Endothelial cell of umbilical vein (primary cell): ENCODE measurements at regions not wholly inside any gene's neighbourhood (a gene's known extent, or its start where the extent isn't known, plus 50 kb on each side); places are given as distances from the start of the nearest gene placed in this dataset.

Source experiments
- BruUV-seq: library from RNA; stranded (reverse); fragments of 400-500 nt; replicated peaks from 2 replicates; lab custom pipeline; 2021; lab: Mats Ljungman, UMichigan
- CTCF ChIA-PET: fragments of 300-600, 350-600 bp; sonication (Branson Sonifier 250); formaldehyde crosslinking; loops from one replicate; lab custom pipeline; 2021; ENCODE audit warnings: antibody characterized with exemption, inconsistent platforms; lab: Charles Lee
- POLR2A ChIA-PET: fragments of 300-600, 350-600 bp; sonication (Branson Sonifier 250); formaldehyde crosslinking; loops from one replicate; lab custom pipeline; 2021; ENCODE audit warnings: antibody characterized with exemption, inconsistent platforms; lab: Charles Lee
- DNase-seq: peaks from one replicate; pipeline ENCODE4 v3.0.0-alpha.2; 2011; ENCODE audit warnings: low read depth, low spot score
- FAIRE-seq: peaks from 2 replicates; lab custom pipeline; 2011; peaks lifted over from hg19 to GRCh38; lab: Jason Lieb, UNC
- H2AFZ ChIP-seq: 2 replicates; pipeline ENCODE4 v1.6.0; 2012; ENCODE audit warnings: low read depth, low read length, control low read depth, inconsistent platforms
- H3K27ac ChIP-seq: 2 replicates; pipeline ENCODE4 v1.5.1; 2011; ENCODE audit warnings: low read depth, mild to moderate bottlenecking, control low read depth, low read length, moderate library complexity; ENCODE audit not compliant: insufficient read depth
- H3K27me3 ChIP-seq, 2 experiments: 2 replicates each; pipeline versions ENCODE4 v1.6.0 to v1.6.1; 2011; ENCODE audit warnings: low read length in 2 of 2, mixed read lengths in 1 of 2; ENCODE audit not compliant: control insufficient read depth in 2 of 2, insufficient read depth in 2 of 2
- H3K36me3 ChIP-seq, 2 experiments: 2 replicates in 1 of 2; 3 replicates in 1 of 2; pipeline ENCODE4 v1.5.1; 2011; ENCODE audit warnings: low read length in 2 of 2, mild to moderate bottlenecking in 1 of 2, moderate library complexity in 1 of 2; ENCODE audit not compliant: control insufficient read depth in 2 of 2, insufficient read depth in 2 of 2; ENCODE audit errors: extremely low read depth in 1 of 2
- H3K4me1 ChIP-seq: 3 replicates; pipeline ENCODE4 v1.5.1; 2011; ENCODE audit warnings: mild to moderate bottlenecking, low read length; ENCODE audit not compliant: control insufficient read depth, insufficient read depth; ENCODE audit errors: extremely low read depth
- H3K4me2 ChIP-seq: 2 replicates; pipeline ENCODE4 v1.6.1; 2011; ENCODE audit warnings: low read length, control low read depth, mixed read lengths; ENCODE audit not compliant: insufficient read depth
- H3K4me3 ChIP-seq, 3 experiments: fragments of 200-600 bp in 1 of 3; sonication (generic), shearing (Covaris generic) in 1 of 3; replicated peaks in 1 of 3; 2 replicates each; pipeline ENCODE4 v1.5.1; 2011 to 2016; ENCODE audit warnings: control low read depth in 3 of 3, low read length in 3 of 3, mild to moderate bottlenecking in 2 of 3, inconsistent platforms in 1 of 3, low read depth in 1 of 3, moderate library complexity in 1 of 3; ENCODE audit not compliant: insufficient read depth in 1 of 3
- H3K79me2 ChIP-seq: 2 replicates; pipeline ENCODE4 v1.6.0; 2012; ENCODE audit warnings: low read length, inconsistent platforms; ENCODE audit not compliant: control insufficient read depth, insufficient read depth
- H3K9ac ChIP-seq: replicated peaks from 2 replicates; pipeline ENCODE3; 2011; ENCODE audit warnings: low read length, control low read depth; ENCODE audit not compliant: insufficient read depth; ENCODE audit errors: extremely low read depth
- H3K9me1 ChIP-seq: replicated peaks from 3 replicates; pipeline ENCODE4 v1.6.0; 2011; ENCODE audit warnings: mild to moderate bottlenecking, low read length; ENCODE audit not compliant: control insufficient read depth, insufficient read depth; ENCODE audit errors: extremely low read depth
- H3K9me3 ChIP-seq: replicated peaks from 2 replicates; pipeline ENCODE4 v1.5.1; 2012; ENCODE audit warnings: low read length, inconsistent platforms; ENCODE audit not compliant: control insufficient read depth, insufficient read depth
- H4K20me1 ChIP-seq: replicated peaks from 2 replicates; pipeline ENCODE3; 2011; ENCODE audit warnings: mild to moderate bottlenecking, low read length; ENCODE audit not compliant: control insufficient read depth, insufficient read depth; ENCODE audit errors: extremely low read depth
- CTCF ChIP-seq, 2 donors: IDR thresholded peaks; 1 replicate in 1 of 2; 2 replicates in 1 of 2; pipeline ENCODE4 v1.5.1; 2011; ENCODE audit warnings: low read length in 2 of 2, mild to moderate bottlenecking in 2 of 2, moderate library complexity in 2 of 2, control low read depth in 1 of 2, inconsistent platforms in 1 of 2, low read depth in 1 of 2; ENCODE audit not compliant: insufficient read depth in 1 of 2; ENCODE audit errors: extremely low read depth in 1 of 2
- EZH2 ChIP-seq: IDR thresholded peaks from 2 replicates; pipeline ENCODE4 v1.6.1; 2012; ENCODE audit warnings: borderline replicate concordance, low read depth, mild to moderate bottlenecking, moderate library complexity, low read length, inconsistent platforms; ENCODE audit not compliant: severe bottlenecking
- FOS ChIP-seq: IDR thresholded peaks from 2 replicates; pipeline ENCODE4 v1.6.1; 2011; ENCODE audit warnings: mild to moderate bottlenecking, low read length, moderate library complexity, borderline replicate concordance; ENCODE audit not compliant: insufficient read depth
- GATA2 ChIP-seq: IDR thresholded peaks from 2 replicates; pipeline ENCODE4 v1.7.0; 2011; ENCODE audit warnings: low read depth, mild to moderate bottlenecking, moderate library complexity, mixed read lengths, low read length; ENCODE audit not compliant: insufficient read length, insufficient read depth
- JUN ChIP-seq: IDR thresholded peaks from 2 replicates; pipeline ENCODE4 v1.6.1; 2011; ENCODE audit warnings: borderline replicate concordance, low read depth; ENCODE audit not compliant: insufficient read length, insufficient read depth
- MAX ChIP-seq: IDR thresholded peaks from 2 replicates; pipeline ENCODE4 v1.6.1; 2011; ENCODE audit not compliant: insufficient read depth, insufficient read length
- POLR2A ChIP-seq: IDR thresholded peaks from 2 replicates; pipeline ENCODE4 v1.6.1; 2012; ENCODE audit warnings: low read depth, mild to moderate bottlenecking, control low read depth, low read length
- POLR2AphosphoS5 ChIP-seq: IDR thresholded peaks from 2 replicates; pipeline ENCODE4 v1.6.1; 2012; ENCODE audit warnings: low read depth, mild to moderate bottlenecking, control low read depth, low read length, moderate library complexity; ENCODE audit not compliant: insufficient read depth
- dilution Hi-C: fragments of 300-500 bp; cut with MboI; formaldehyde crosslinking; loops from one replicate; pipeline ENCODE4 v1.15.0; 2019; ENCODE audit warnings: low sequenced_read_pairs; ENCODE audit not compliant: extremely low pct_ligation_motif_present
- intact Hi-C: fragments of 100-400 bp; cut with micrococcal nuclease; formaldehyde crosslinking; loops from one replicate; pipeline ENCODE4 v1.10.0; 2022

GRCh38 chr16:26453215-26453614, 613.5 kb upstream of the C16orf82 start:
- no peak for TF ChIP-seq POLR2A
- no peak for TF ChIP-seq GATA2
- TF ChIP-seq POLR2AphosphoS5 = no peak
- no peak for TF ChIP-seq CTCF (IDR thresholded peaks at IDR 0.05; ENCODE audit: extremely low read depth in 1 of 2, insufficient read depth in 1 of 2, low read depth in 1 of 2, low read length in 2 of 2)
- no peak for TF ChIP-seq EZH2
- TF ChIP-seq JUN = no peak
- H4K20me1 ChIP-seq = no peaks in the 10 kb centered on the region
- no peaks in the 10 kb centered on the region for H3K4me1 ChIP-seq
- DNase-seq (no peak), FAIRE-seq (no peak)
- H3K9me3 ChIP-seq = peaks cover 2% of the 10 kb centered on the region
- H3K4me2 ChIP-seq = no peak overlapping the region
- no TSS peak for BruUV-seq
- POLR2A ChIA-PET = no interaction called here
- no peaks in the 10 kb centered on the region for H3K36me3 ChIP-seq
- no peaks in the 10 kb centered on the region for H3K9me1 ChIP-seq
- H3K4me3 ChIP-seq = no peak overlapping the region
- dilution Hi-C loops = no loop called here
- CTCF ChIA-PET = interaction anchor here (1.0 kb wide), 1 partner anchor 11 kb away, joined by 3 read pairs; no protein-coding TSS in a partner anchor
- no peak overlapping the region for H3K27ac ChIP-seq
- intact Hi-C loops = no loop called here
- H3K27me3 ChIP-seq = no peaks in the 10 kb centered on the region
- H3K79me2 ChIP-seq = no peaks in the 10 kb centered on the region
- no peak overlapping the region for H3K9ac ChIP-seq
- H2AFZ ChIP-seq = no peak overlapping the region

GRCh38 chr16:26454102-26454501, 612.6 kb upstream of the C16orf82 start:
- Histone ChIP-seq H3K27ac (no peak overlapping the region), H3K9ac (no peak overlapping the region), H4K20me1 (no peaks in the 10 kb centered on the region), H3K36me3 (no peaks in the 10 kb centered on the region), H3K27me3 (no peaks in the 10 kb centered on the region), H3K4me2 (no peak overlapping the region), H3K9me3 (peaks cover 2% of the 10 kb centered on the region), H3K4me1 (no peaks in the 10 kb centered on the region), H2AFZ (no peak overlapping the region), H3K4me3 (no peak overlapping the region), H3K9me1 (no peaks in the 10 kb centered on the region), H3K79me2 (no peaks in the 10 kb centered on the region)
- dilution Hi-C loops = no loop called here
- intact Hi-C loops = no loop called here
- FAIRE-seq = no peak
- no TSS peak for BruUV-seq
- ChIA-PET CTCF (interaction anchor here (1.0 kb wide), 1 partner anchor 12 kb away, joined by 3 read pairs; no protein-coding TSS in a partner anchor), POLR2A (no interaction called here)
- no peak for DNase-seq
- no peak for TF ChIP-seq MAX
- TF ChIP-seq EZH2 = no peak
- no peak for TF ChIP-seq POLR2A
- no peak for TF ChIP-seq FOS
- TF ChIP-seq GATA2 = no peak
